K562 (cell line): ENCODE measurements at regions not wholly inside any gene's neighbourhood (a gene's known extent, or its start where the extent isn't known, plus 50 kb on each side); places are given as distances from the start of the nearest gene placed in this dataset.
A peak's percentile ranks its signal among the peaks of the same experiment; 100 is the strongest.

ENCODE experiments used
- ATAC-seq: fragments of 200-7000 bp; cut with Tn5 transposase; 3 replicates; pipeline ENCODE4 v1.9.1; 2020; ENCODE audit warnings: moderate library complexity
- BruUV-seq: library from RNA; stranded (reverse); fragments of 400-500 nt; replicated peaks from 2 replicates; lab custom pipeline; 2021; lab: Mats Ljungman, UMichigan
- CTCF ChIA-PET: fragments of 300-600 bp; formaldehyde crosslinking; extraction: SDS; loops from one replicate; lab custom pipeline; 2021; ENCODE audit warnings: low intra/inter-chr PET ratio; lab: Yijun Ruan, JAX
- POLR2A ChIA-PET: fragments of 300-600, 350-650 bp; sonication (Branson Sonifier 250); formaldehyde crosslinking; extraction: SDS; loops from one replicate; lab custom pipeline; 2021; ENCODE audit warnings: antibody characterized with exemption, inconsistent platforms; lab: Yijun Ruan, JAX
- DNase-seq, 4 experiments: peaks; one replicate each; pipeline versions ENCODE4 v3.0.0 to v3.0.0-alpha.2; 2011 to 2018; ENCODE audit warnings: low spot score in 3 of 4, mixed read lengths in 3 of 4; ENCODE audit errors: extremely low read depth in 1 of 4
- FAIRE-seq: peaks from 2 replicates; lab custom pipeline; 2011; peaks lifted over from hg19 to GRCh38; lab: Jason Lieb, UNC
- H2AFZ ChIP-seq: 2 replicates; pipeline ENCODE4 v1.6.0; 2011; ENCODE audit warnings: low read depth, low read length, control low read depth, inconsistent platforms
- H3K27ac ChIP-seq: fragments of 200-600 bp; 3 replicates; pipeline ENCODE4 v1.8.0; 2011; ENCODE audit warnings: low read depth, mild to moderate bottlenecking, control low read depth, inconsistent platforms, low read length, moderate library complexity, mixed read lengths; ENCODE audit errors: extremely low read depth
- H3K27me3 ChIP-seq, 2 experiments: fragments of 300-600 bp in 1 of 2; 2 replicates in 1 of 2; 3 replicates in 1 of 2; pipeline versions ENCODE4 v1.6.0 to v1.8.0; 2011; ENCODE audit warnings: inconsistent platforms in 2 of 2, low read length in 2 of 2, mild to moderate bottlenecking in 1 of 2, mixed read lengths in 1 of 2, moderate library complexity in 1 of 2; ENCODE audit not compliant: control insufficient read depth in 2 of 2, insufficient read depth in 2 of 2
- H3K36me3 ChIP-seq: fragments of 300-600 bp; 3 replicates; pipeline ENCODE4 v1.8.0; 2011; ENCODE audit warnings: mild to moderate bottlenecking, low read length, inconsistent platforms; ENCODE audit not compliant: control insufficient read depth, insufficient read depth
- H3K4me1 ChIP-seq, 2 experiments: fragments of 200-600 bp in 1 of 2; replicated peaks in 1 of 2; 2 replicates in 1 of 2; 3 replicates in 1 of 2; pipeline versions ENCODE4 v1.5.1 to v1.8.0; 2011; ENCODE audit warnings: inconsistent platforms in 2 of 2, low read length in 2 of 2, mild to moderate bottlenecking in 1 of 2, mixed read lengths in 1 of 2, moderate library complexity in 1 of 2; ENCODE audit not compliant: control insufficient read depth in 2 of 2, insufficient read depth in 2 of 2
- H3K4me2 ChIP-seq: 2 replicates; pipeline ENCODE4 v1.6.1; 2011; ENCODE audit warnings: low read length, control low read depth, inconsistent platforms, mixed read lengths; ENCODE audit not compliant: insufficient read depth
- H3K4me3 ChIP-seq: fragments of 200-600 bp; sonication (generic), shearing (Covaris generic); 2 replicates; pipeline ENCODE4 v1.5.1; 2016; ENCODE audit warnings: control low read depth, inconsistent platforms
- H3K79me2 ChIP-seq: fragments of 200-600 bp; 3 replicates; pipeline ENCODE4 v1.8.0; 2011; ENCODE audit warnings: low read length, inconsistent platforms; ENCODE audit not compliant: control insufficient read depth, insufficient read depth
- H3K9ac ChIP-seq, 2 experiments: 2 replicates each; pipeline versions ENCODE4 v1.6.0 to v1.6.1; 2011; ENCODE audit warnings: low read depth in 2 of 2, low read length in 2 of 2, control low read depth in 1 of 2, inconsistent platforms in 1 of 2, mild to moderate bottlenecking in 1 of 2, mixed read lengths in 1 of 2; ENCODE audit not compliant: insufficient read depth in 1 of 2
- H3K9me1 ChIP-seq: one replicate; pipeline ENCODE4 v1.6.0; 2011; ENCODE audit warnings: inconsistent platforms, mild to moderate bottlenecking, low read length, moderate library complexity; ENCODE audit not compliant: control insufficient read depth, insufficient read depth
- H3K9me3 ChIP-seq: replicated peaks from 2 replicates; pipeline ENCODE4 v1.5.1; 2011; ENCODE audit warnings: low read depth, low read length, inconsistent platforms; ENCODE audit not compliant: control insufficient read depth, insufficient read depth
- H4K20me1 ChIP-seq: replicated peaks from 2 replicates; pipeline ENCODE4 v1.6.1; 2011; ENCODE audit warnings: low read length, inconsistent platforms, mixed read lengths; ENCODE audit not compliant: control insufficient read depth, insufficient read depth
- CXXC5 ChIP-seq: fragments of 250-450 bp; sonication (Bioruptor Pico); IDR thresholded peaks from 2 replicates; pipeline ENCODE4 v1.8.0; 2022; ENCODE audit warnings: inconsistent platforms, mild to moderate bottlenecking, moderate library complexity
- JUNB ChIP-seq: fragments of 450-650 bp; formaldehyde crosslinking; conservative IDR thresholded peaks from 2 replicates; pipeline ENCODE4 v1.4.0; 2020; ENCODE audit warnings: mild to moderate bottlenecking
- NFIC ChIP-seq: fragments of 450-650 bp; IDR thresholded peaks from 2 replicates; pipeline ENCODE4 v1.6.1; 2017; ENCODE audit warnings: mild to moderate bottlenecking, inconsistent platforms
- PHF21A ChIP-seq: fragments of 450-650 bp; IDR thresholded peaks from 2 replicates; pipeline ENCODE4 v1.6.1; 2017; ENCODE audit warnings: low read depth, borderline replicate concordance
- RAD51 ChIP-seq: fragments of 450-650 bp; IDR thresholded peaks from 2 replicates; pipeline ENCODE4 v1.7.1; 2016; ENCODE audit warnings: low read depth, mild to moderate bottlenecking, borderline replicate concordance
- RBFOX2 ChIP-seq: fragments of 200-400 bp; formaldehyde crosslinking; IDR thresholded peaks from 2 replicates; pipeline ENCODE4 v1.6.1; 2017; ENCODE audit warnings: low read depth, mild to moderate bottlenecking, low read length, moderate library complexity
- SRSF1 ChIP-seq: fragments of 200-400 bp; formaldehyde crosslinking; IDR thresholded peaks from 2 replicates; pipeline ENCODE4 v1.6.1; 2017; ENCODE audit warnings: mild to moderate bottlenecking, low read depth, low read length, moderate library complexity
- TCF7 ChIP-seq: sonication (generic); IDR thresholded peaks from 2 replicates; pipeline ENCODE4 v1.6.1; 2016; ENCODE audit warnings: antibody characterized with exemption, borderline replicate concordance
- WGBS: fragments of 100-300 bp; shearing (Covaris generic); methylation state at CpG from one replicate; pipeline ENCODE4 v1.1.6; 2016; ENCODE audit warnings: low coverage, mixed read lengths; ENCODE audit not compliant: insufficient coverage; ENCODE audit errors: missing lambda C conversion rate; 5-methylcytosine and 5-hydroxymethylcytosine counted together
- in situ Hi-C: fragments of 300-500 bp; cut with MboI; formaldehyde crosslinking; loops from 4 replicates; pipeline ENCODE4 v1.15.0; 2018; ENCODE audit warnings: inconsistent platforms, mixed read lengths
- intact Hi-C: fragments of 100-400 bp; cut with micrococcal nuclease; formaldehyde crosslinking; loops from 2 replicates; pipeline ENCODE4 v1.14.2; 2022

DNA sequence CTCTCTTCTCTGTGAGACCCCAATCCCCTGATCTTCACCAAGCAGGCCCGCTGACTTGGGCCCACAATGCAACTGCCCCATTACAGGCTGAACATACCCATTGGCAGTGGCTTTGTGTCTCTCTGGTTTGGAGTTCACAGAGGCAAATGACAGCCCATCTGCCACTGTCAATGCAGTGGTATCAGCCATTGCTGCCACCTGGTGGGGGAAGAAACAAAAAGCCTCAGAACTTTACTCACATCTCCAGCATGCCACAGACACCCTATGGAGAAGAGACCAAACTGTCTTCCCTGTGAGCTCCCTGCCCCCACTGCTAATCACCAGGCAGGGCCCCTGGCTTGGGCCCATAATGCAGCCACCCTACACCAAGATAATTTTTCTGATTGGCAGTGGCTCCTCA lies 729.3 kb upstream of the ACTRT1 start:
- no TSS peak for BruUV-seq
- Histone ChIP-seq H3K27ac (no peak overlapping the region), H3K36me3 (no peaks in the 10 kb centered on the region), H3K4me1 (no peaks in the 10 kb centered on the region), H3K9me1 (no peaks in the 10 kb centered on the region), H3K9me3 (no peaks in the 10 kb centered on the region), H3K4me3 (no peak overlapping the region), H3K27me3 (no peaks in the 10 kb centered on the region), H3K79me2 (no peaks in the 10 kb centered on the region), H4K20me1 (no peaks in the 10 kb centered on the region), H3K9ac (no peak overlapping the region), H3K4me2 (no peak overlapping the region), H2AFZ (no peak overlapping the region)
- in situ Hi-C loops: no loop called here
- POLR2A ChIA-PET: no interaction called here
- intact Hi-C loops: no loop called here
- no CpG with 5 or more reads among the region's 1 CpG for WGBS
- CTCF ChIA-PET: no interaction called here
- FAIRE-seq (no peak), ATAC-seq (no peak), DNase-seq (peak in 1 of 4 experiments; percentile 1)
- TF ChIP-seq RAD51 (no peak), PHF21A (no peak), SRSF1 (no peak), RBFOX2 (no peak), TCF7 (no peak), NFIC (no peak)

DNA sequence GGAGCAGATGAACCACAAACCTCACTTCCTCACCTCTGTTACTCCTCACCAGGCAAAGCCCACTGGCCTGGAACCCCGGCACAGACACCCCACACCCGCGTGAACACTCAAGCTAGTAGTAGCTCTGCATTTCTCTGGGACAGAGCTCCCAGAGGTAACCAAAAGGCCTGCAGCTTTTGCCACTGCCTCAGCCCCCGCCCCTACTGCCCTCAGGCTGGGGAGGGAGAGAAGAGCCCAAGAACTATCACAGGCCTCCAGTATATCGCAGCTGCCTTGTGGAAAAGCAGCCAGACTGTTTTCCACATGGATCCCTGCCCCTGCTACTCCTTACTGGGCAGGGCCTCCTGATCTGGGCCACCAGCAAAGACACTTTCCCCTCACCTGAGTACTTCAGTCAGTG lies 728.7 kb upstream of the ACTRT1 start:
- H2AFZ ChIP-seq: no peak overlapping the region
- no peaks in the 10 kb centered on the region for H3K36me3 ChIP-seq
- no peaks in the 10 kb centered on the region for H3K79me2 ChIP-seq
- no peak for TF ChIP-seq JUNB (CRISPR knock-in tag)
- no peak for TF ChIP-seq CXXC5 (CRISPR knock-in tag)
- no peaks in the 10 kb centered on the region for H3K9me1 ChIP-seq
- no peaks in the 10 kb centered on the region for H3K9me3 ChIP-seq
- no peaks in the 10 kb centered on the region for H3K27me3 ChIP-seq
- ChIA-PET CTCF (no interaction called here), POLR2A (no interaction called here)
- intact Hi-C loops (no loop called here), in situ Hi-C loops (no loop called here)
- 0% methylated on average over 4 of the region's 5 CpGs for WGBS
- BruUV-seq: no TSS peak
- H3K27ac ChIP-seq: no peak overlapping the region
- H3K4me3 ChIP-seq: no peak overlapping the region
- no peak for ATAC-seq
- H3K4me1 ChIP-seq: no peaks in the 10 kb centered on the region
- no peak overlapping the region for H3K9ac ChIP-seq
- H3K4me2 ChIP-seq: no peak overlapping the region
- no peak for FAIRE-seq
- H4K20me1 ChIP-seq: no peaks in the 10 kb centered on the region
- no peak for DNase-seq
